Activated naive CD4-positive, alpha-beta T cell (primary cell): ENCODE measurements at regions not wholly inside any gene's neighbourhood (a gene's known extent, or its start where the extent isn't known, plus 50 kb on each side); places are given as distances from the start of the nearest gene placed in this dataset.
"Not testable (repeated sequence)": the region's sequence is repeated elsewhere in the genome, so short reads cannot be mapped to it uniquely, and the experiment has no call there.

Experiments
- DNase-seq, 4 experiments: peaks; one replicate each; lab custom pipeline; 2025; lab: John Stamatoyannopoulos, UW

DNA sequence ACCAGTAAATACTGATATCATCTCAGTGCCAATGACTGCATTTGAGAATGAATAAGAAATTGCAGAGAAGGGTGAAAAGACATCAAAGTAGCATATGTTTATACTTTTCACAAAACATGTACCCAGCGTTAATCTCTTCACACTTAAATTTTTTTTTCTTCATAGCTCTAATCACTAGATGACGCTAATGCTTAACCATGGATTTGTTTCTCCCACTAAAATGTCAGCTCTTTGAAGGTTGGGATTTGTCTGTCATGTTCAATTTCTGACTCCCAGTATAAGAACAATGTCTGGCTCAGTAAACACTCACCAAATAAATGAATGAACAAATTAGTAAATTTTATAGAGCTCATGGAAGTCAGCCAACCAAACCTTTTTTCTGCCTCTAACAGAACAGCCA is 78.3 kb upstream of the LMCD1 start:
- DNase-seq, result no peak

DNA sequence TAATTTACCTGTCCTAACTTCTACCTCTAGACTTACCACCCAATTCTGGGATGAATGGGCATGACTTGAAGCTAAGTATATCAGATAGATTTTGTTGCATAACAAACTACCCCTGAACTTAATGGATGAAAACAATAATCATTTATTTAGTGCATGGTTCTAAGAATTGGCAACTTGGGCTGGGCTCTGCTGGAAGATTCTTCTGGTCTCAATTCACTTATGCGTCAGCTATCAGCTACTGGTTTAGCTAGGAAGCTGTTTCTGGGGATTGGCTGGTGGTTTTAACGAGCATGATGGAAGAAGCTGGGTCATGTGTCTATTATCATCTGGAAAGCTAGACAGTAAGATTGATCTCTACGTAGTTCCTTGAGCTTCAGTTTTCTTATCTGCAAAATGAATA is 77.3 kb upstream of the LMCD1 start:
- DNase-seq, result no peak

DNA sequence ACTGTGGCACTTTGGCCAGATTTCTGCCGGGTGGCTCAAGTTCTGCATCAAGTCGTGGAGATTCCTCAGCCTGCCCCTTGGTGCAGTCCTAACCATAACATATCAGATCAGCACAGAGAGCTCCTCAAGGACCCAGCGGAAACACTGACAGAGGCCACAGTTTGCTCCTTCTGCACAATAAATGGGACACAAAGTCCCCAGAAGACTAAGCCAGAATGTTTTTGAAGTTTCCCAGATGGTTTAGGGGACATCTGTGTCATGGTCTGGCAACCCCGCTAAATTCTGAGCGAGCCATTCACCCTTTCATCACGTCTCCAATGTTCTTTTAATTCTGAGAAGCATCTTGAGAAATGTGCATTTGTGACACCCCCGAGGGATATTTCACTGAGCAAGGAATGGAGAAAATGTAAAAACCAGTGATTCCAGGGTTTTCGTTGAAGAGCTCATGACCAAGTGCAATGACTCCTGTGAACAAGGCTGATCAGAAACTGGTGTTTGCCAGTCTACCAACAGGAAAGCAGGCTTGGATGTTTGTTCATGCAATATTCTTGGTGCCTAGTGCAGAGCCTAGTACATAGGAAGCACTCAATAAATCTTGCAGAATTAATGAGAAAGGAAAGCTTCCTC is 64.8 kb upstream of the LMCD1 start:
- DNase-seq, result no peak

DNA sequence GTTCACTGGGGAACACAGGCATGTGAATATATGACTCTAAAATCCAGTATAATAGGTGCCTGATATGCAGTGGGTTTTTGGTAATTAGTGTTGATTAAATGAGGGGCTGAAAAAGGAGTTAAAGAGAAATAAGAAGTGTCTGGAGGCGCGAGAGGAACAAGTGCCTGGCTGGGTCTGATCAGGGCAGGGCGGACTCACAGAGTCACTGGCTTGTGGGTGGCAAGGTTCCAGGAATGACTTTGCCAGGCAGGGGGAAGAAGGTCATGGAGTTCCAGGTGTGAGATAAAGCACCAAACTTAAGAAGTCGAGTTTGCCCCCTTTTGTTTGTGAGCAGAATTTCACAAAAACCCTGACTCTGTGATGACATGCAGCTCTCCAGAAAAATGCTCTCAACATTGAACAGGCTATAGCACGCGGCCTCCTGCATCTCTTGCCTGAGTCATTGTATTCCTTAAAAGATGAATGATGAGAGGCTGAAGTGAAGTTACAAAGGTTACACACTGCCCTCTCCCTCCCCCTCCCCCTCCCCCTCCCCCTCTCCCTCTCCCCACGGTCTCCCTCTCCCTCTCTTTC is 63.0 kb upstream of the LMCD1 start:
- DNase-seq, result no peak

GRCh38 chr3:8440142-8440541 is 61.5 kb upstream of the LMCD1 start:
- not testable (repeated sequence) for DNase-seq

DNA sequence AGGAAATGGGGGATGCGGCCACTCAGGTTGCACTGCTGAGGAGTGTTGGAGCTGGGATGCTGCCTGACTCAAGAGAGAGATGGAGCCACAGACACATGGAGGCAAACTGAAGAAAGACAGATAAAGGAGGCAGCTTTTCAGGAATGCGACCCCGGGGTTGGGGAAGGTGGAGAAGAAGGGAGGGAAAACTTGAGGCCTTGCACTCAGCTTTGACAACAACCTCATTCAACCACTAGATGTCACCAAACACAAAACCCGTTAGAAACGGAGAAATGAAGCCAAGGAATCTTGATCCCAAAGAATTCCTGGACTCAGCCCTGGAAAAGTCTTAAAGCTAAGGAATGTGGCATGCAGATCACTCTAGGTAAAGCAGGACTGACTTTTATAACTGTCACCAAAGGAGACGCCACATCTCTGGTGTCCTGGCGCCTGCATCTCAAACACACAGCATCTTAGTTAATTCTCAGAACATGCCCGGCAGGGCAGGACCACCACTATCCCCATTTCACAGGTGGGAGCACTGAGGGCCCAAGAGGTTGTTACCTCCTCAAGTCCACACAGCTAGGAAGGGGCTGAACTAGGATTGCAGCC is 59.6 kb upstream of the LMCD1 start:
- no peak for DNase-seq

- no peak for DNase-seq
Observed at GRCh38 chr3:8442993-8443650, 58.5 kb upstream of the LMCD1 start.

GRCh38 chr3:8443829-8444791 is 57.5 kb upstream of the LMCD1 start:
- no peak for DNase-seq

- DNase-seq, result no peak
Observed at GRCh38 chr3:8444883-8445282, 56.7 kb upstream of the LMCD1 start.

GRCh38 chr3:8445861-8446260 is 55.8 kb upstream of the LMCD1 start:
- no peak for DNase-seq

DNA sequence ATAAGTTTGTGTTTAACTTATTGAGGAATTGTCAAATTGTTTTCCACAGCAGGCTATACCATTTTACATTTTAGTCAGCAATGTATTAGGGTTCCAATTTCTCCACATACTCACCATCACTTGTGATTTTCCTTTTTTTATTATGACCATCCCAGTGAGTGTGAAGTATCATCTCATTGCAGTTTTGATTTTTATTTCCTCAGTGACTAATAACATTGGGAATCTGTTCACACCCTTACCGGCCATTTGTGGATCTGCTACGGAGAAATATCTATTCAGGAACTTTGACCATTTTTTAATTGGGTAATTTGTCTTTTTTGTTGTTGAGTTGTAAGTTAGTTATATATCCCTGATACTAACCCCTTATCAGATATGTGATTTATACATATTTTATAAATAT is 54.8 kb upstream of the LMCD1 start:
- no peak for DNase-seq

DNA sequence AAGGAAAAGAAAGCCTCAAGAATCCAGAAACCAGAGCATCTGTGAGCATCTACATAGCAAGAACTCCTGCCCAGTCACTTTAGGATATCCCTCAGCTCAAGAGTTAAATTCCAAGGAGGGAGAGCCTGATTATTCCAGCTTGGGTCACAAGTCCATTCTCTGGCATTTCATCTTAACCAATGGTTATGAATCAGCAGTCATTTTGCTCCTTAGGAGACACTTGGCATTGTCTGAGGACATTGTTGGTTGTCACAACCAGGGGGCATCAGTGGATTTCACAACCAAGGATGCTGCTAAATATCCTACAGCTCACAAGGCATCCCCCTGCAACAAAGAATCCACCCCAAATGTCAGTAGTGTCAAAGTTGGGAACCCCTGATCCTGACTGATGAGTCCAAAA is 51.0 kb upstream of the LMCD1 start:
- DNase-seq, result no peak

GRCh38 chr3:8451696-8452095 is 49.9 kb upstream of the LMCD1 start:
- DNase-seq, result no peak
